ENCODE measurements at regions not wholly inside any gene's neighbourhood (a gene's known extent, or its start where the extent isn't known, plus 50 kb on each side); places are given as distances from the start of the nearest gene placed in this dataset.

DNA sequence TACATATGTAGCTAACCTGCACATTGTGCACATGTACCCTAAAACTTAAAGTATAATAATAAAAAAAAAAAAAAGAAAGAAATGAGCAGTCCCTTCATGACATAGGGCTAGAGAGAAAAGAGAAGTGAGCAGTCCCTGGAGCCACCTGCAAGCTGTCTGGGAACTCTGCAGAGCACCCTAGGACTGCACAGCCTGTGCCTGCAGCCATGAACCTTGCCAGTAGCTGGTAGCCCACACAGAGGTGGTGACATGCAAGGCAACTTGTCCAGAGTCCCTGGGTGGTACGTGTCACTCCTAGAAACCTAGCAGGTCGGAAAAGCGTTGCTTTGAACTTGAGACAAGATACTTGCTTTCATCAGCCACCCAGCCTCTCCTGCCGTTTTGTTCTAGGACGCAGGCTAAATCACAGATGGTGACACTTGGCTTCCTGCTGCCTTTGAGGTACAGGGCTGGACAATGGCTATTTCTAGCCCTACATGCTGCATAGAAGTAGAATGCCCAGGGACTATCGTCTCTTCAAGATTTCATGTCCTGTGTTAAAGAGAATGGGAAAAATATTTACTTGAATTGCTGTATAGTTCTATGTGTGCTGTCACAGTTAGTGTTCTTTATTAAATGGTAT, 260.9 kb downstream of the LTN1 start:
- TF ChIP-seq, protein P1, sequence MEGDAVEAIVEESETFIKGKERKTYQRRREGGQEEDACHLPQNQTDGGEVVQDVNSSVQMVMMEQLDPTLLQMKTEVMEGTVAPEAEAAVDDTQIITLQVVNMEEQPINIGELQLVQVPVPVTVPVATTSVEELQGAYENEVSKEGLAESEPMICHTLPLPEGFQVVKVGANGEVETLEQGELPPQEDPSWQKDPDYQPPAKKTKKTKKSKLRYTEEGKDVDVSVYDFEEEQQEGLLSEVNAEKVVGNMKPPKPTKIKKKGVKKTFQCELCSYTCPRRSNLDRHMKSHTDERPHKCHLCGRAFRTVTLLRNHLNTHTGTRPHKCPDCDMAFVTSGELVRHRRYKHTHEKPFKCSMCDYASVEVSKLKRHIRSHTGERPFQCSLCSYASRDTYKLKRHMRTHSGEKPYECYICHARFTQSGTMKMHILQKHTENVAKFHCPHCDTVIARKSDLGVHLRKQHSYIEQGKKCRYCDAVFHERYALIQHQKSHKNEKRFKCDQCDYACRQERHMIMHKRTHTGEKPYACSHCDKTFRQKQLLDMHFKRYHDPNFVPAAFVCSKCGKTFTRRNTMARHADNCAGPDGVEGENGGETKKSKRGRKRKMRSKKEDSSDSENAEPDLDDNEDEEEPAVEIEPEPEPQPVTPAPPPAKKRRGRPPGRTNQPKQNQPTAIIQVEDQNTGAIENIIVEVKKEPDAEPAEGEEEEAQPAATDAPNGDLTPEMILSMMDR (IDR thresholded peaks at IDR 0.05; ENCODE audit: poor library complexity) = no peak
- TF ChIP-seq EZH2 (IDR thresholded peaks at IDR 0.05; ENCODE audit: borderline replicate concordance) = no peak
